PC-9 (cell line): ENCODE measurements at regions not wholly inside any gene's neighbourhood (a gene's known extent, or its start where the extent isn't known, plus 50 kb on each side); places are given as distances from the start of the nearest gene placed in this dataset.

Experiments used
- BruUV-seq: library from RNA; stranded (reverse); fragments of 400-500 nt; replicated peaks from 2 replicates; lab custom pipeline; 2021; lab: Mats Ljungman, UMichigan
- CTCF ChIA-PET: fragments of 300-600 bp; sonication (Branson Sonifier 250); formaldehyde crosslinking; loops from one replicate; lab custom pipeline; 2022; ENCODE audit warnings: antibody characterized with exemption; lab: Charles Lee
- POLR2A ChIA-PET: fragments of 300-600 bp; sonication (Branson Sonifier 250); formaldehyde crosslinking; loops from one replicate; lab custom pipeline; 2022; ENCODE audit warnings: antibody characterized with exemption; ENCODE audit not compliant: unreplicated experiment; lab: Charles Lee
- DNase-seq, 2 experiments: peaks; one replicate each; pipeline versions ENCODE4 v3.0.0 to v3.0.0-alpha.2; 2015 to 2022; ENCODE audit warnings: mixed read lengths in 1 of 2
- H2AFZ ChIP-seq: fragments of 200-600 bp; sonication (generic); 2 replicates; pipeline ENCODE4 v1.8.1; 2017; ENCODE audit warnings: antibody characterized with exemption
- H3F3A ChIP-seq: fragments of 200-600 bp; sonication (generic); 2 replicates; pipeline ENCODE4 v1.8.1; 2017; ENCODE audit warnings: antibody characterized with exemption, mild to moderate bottlenecking, low read depth; ENCODE audit not compliant: insufficient read depth
- H3K27ac ChIP-seq: fragments of 200-600 bp; sonication (generic); 2 replicates; pipeline ENCODE4 v1.6.1; 2016; ENCODE audit warnings: mixed run types
- H3K27me3 ChIP-seq: fragments of 200-600 bp; sonication (generic); 2 replicates; pipeline ENCODE4 v1.6.1; 2016; ENCODE audit warnings: low read depth, mixed run types; ENCODE audit not compliant: insufficient read depth
- H3K36me3 ChIP-seq: fragments of 200-600 bp; sonication (generic); 2 replicates; pipeline ENCODE4 v1.6.1; 2016; ENCODE audit warnings: low read depth, mixed run types
- H3K4me1 ChIP-seq: fragments of 200-600 bp; sonication (generic); replicated peaks from 2 replicates; pipeline ENCODE4 v1.6.1; 2016; ENCODE audit warnings: mixed run types; ENCODE audit not compliant: insufficient read depth
- H3K4me2 ChIP-seq: fragments of 200-600 bp; sonication (generic); 2 replicates; pipeline ENCODE4 v1.6.1; 2017; ENCODE audit warnings: mixed run types
- H3K4me3 ChIP-seq: fragments of 200-600 bp; sonication (generic); 2 replicates; pipeline ENCODE4 v1.6.1; 2016; ENCODE audit warnings: mixed run types
- H3K79me2 ChIP-seq: fragments of 200-600 bp; sonication (generic); 2 replicates; pipeline ENCODE4 v1.6.1; 2017; ENCODE audit warnings: low read depth, mixed run types
- H3K9me2 ChIP-seq: fragments of 200-600 bp; sonication (generic); 2 replicates; pipeline ENCODE4 v1.8.1; 2017; ENCODE audit warnings: mild to moderate bottlenecking; ENCODE audit not compliant: insufficient read depth
- H3K9me3 ChIP-seq: fragments of 200-600 bp; sonication (generic); 2 replicates; pipeline ENCODE4 v1.8.1; 2016; ENCODE audit warnings: low read depth; ENCODE audit not compliant: insufficient read depth
- H4K20me1 ChIP-seq: fragments of 200-600 bp; sonication (generic); 2 replicates; pipeline ENCODE4 v1.8.1; 2017; ENCODE audit not compliant: insufficient read depth
- CTCF ChIP-seq: fragments of 200-600 bp; sonication (generic); conservative IDR thresholded peaks from 2 replicates; pipeline ENCODE4 v1.6.1; 2017; ENCODE audit warnings: mixed run types, antibody characterized with exemption, mild to moderate bottlenecking, moderate library complexity
- EZH2 ChIP-seq: fragments of 200-600 bp; sonication (generic); IDR thresholded peaks from 2 replicates; pipeline ENCODE4 v1.8.0; 2017; ENCODE audit warnings: antibody characterized with exemption, low read depth
- intact Hi-C: fragments of 100-400 bp; cut with micrococcal nuclease; formaldehyde crosslinking; loops from one replicate; pipeline ENCODE4 v1.10.0; 2022; ENCODE audit not compliant: unreplicated experiment

GRCh38 chr4:104129243-104129642, 365.5 kb downstream of the CXXC4 start:
- Histone ChIP-seq H3K9me2 (no peaks in the 10 kb centered on the region), H3K36me3 (no peaks in the 10 kb centered on the region), H3K4me2 (no peak overlapping the region), H3K79me2 (no peaks in the 10 kb centered on the region), H3K27ac (no peak overlapping the region), H3K4me3 (no peak overlapping the region), H4K20me1 (no peaks in the 10 kb centered on the region), H3K27me3 (no peaks in the 10 kb centered on the region), H3F3A (no peaks in the 10 kb centered on the region), H2AFZ (no peak overlapping the region), H3K9me3 (no peaks in the 10 kb centered on the region), H3K4me1 (no peaks in the 10 kb centered on the region)
- CTCF ChIA-PET = no interaction called here
- intact Hi-C loops = no loop called here
- TF ChIP-seq CTCF = no peak
- no peak for TF ChIP-seq EZH2
- POLR2A ChIA-PET = no interaction called here
- DNase-seq = no peak
- no TSS peak for BruUV-seq

GRCh38 chr4:104128850-104129213, 365.9 kb downstream of the CXXC4 start:
- Histone ChIP-seq H2AFZ (no peak overlapping the region), H3K27me3 (no peaks in the 10 kb centered on the region), H3K4me3 (no peak overlapping the region), H4K20me1 (no peaks in the 10 kb centered on the region), H3K9me2 (no peaks in the 10 kb centered on the region), H3K36me3 (no peaks in the 10 kb centered on the region), H3K4me2 (no peak overlapping the region), H3K79me2 (no peaks in the 10 kb centered on the region), H3F3A (no peaks in the 10 kb centered on the region), H3K4me1 (no peaks in the 10 kb centered on the region), H3K27ac (no peak overlapping the region), H3K9me3 (no peaks in the 10 kb centered on the region)
- ChIA-PET POLR2A (no interaction called here), CTCF (no interaction called here)
- TF ChIP-seq EZH2 = no peak
- no peak for TF ChIP-seq CTCF
- BruUV-seq = no TSS peak
- intact Hi-C loops = no loop called here
- DNase-seq = no peak

GRCh38 chr4:104128031-104128849, 366.5 kb downstream of the CXXC4 start:
- ChIA-PET CTCF (no interaction called here), POLR2A (no interaction called here)
- H3K79me2 ChIP-seq = no peaks in the 10 kb centered on the region
- H3K36me3 ChIP-seq = no peaks in the 10 kb centered on the region
- H3F3A ChIP-seq = no peaks in the 10 kb centered on the region
- H3K27ac ChIP-seq = no peak overlapping the region
- H4K20me1 ChIP-seq = no peaks in the 10 kb centered on the region
- DNase-seq = no peak
- H3K9me3 ChIP-seq = no peaks in the 10 kb centered on the region
- H3K4me2 ChIP-seq = no peak overlapping the region
- no peak overlapping the region for H2AFZ ChIP-seq
- H3K4me1 ChIP-seq = no peaks in the 10 kb centered on the region
- no peaks in the 10 kb centered on the region for H3K9me2 ChIP-seq
- intact Hi-C loops = no loop called here
- no peak overlapping the region for H3K4me3 ChIP-seq
- no peaks in the 10 kb centered on the region for H3K27me3 ChIP-seq
- no peak for TF ChIP-seq CTCF
- TF ChIP-seq EZH2 = no peak
- no TSS peak for BruUV-seq
